ENCODE measurements at regions not wholly inside any gene's neighbourhood (a gene's known extent, or its start where the extent isn't known, plus 50 kb on each side); places are given as distances from the start of the nearest gene placed in this dataset.

DNA sequence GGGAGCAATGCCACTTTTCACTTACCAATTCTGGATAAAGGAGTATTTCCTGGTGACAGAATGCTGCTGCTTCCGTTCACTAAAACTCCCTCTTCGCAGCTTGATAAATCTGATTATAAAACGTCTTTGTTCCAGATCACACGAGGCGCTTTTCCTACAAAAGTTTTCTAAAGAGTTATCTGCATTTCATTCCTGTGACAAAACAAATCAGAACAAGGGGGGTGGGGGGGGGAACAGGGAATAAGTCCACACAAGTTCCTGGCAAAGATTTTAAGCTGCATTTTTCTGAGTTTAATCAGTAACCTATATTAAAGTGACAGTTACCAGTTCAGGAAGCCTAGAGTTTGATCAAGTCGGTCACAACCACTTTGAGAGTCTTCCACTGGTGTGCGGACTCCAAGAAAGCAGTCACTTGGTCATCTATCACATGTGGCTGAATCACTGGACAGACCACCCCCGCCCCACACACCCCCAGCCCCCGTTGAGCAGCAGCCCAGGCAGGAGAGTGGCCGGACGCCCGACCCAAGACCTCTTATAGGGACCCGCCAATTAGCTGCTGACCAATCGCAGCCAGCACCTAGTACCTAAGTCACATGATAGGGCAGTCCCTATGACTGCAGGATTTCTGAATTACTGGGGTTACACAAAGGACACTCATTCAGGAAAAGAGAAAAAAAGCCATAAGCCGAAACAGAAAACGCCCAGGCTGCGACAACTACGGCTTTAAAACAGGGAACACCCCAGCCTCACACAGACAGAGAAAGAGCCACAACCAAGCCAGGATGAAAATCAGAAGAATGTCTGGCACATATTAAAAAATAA, 569.3 kb upstream of the DIPK2B start:
- Mint-ChIP-seq H3K27ac (peak overlapping the region; percentile 76 to 93 (median 90)), H3K36me3 (no peaks in the 10 kb centered on the region), H3K9me3 (peaks cover 0 to 2% (median 0%) of the 10 kb centered on the region in 7 donors), H3K4me1 (peaks cover 42% of the 10 kb centered on the region), H3K27me3 (ENCODE audit: low read depth in 3 of 3) (peaks cover 0 to 45% (median 0%) of the 10 kb centered on the region in 3 donors), H3K4me3 (peak overlapping the region; percentile 79 to 90)
- H3K27ac ChIP-seq (ENCODE audit: low read depth in 1 of 2, low read length in 2 of 2) = peak overlapping the region in 1 of 2 donors; percentile 73
- no peaks in the 10 kb centered on the region for H3K9me3 ChIP-seq (replicated peaks in 1 of 2; ENCODE audit: control insufficient read depth in 1 of 2, insufficient read depth in 1 of 2, low read length in 2 of 2)
- H4K20me1 ChIP-seq (ENCODE audit: insufficient read depth, low read length) = no peaks in the 10 kb centered on the region
- no CpG with 5 or more reads among the region's 18 CpGs for WGBS (ENCODE audit: insufficient coverage)
- no peaks in the 10 kb centered on the region for H3K36me3 ChIP-seq (replicated peaks in 1 of 2; ENCODE audit: control insufficient read depth in 1 of 2, insufficient read depth in 2 of 2, low read length in 2 of 2)
- no peak overlapping the region for H2AFZ ChIP-seq (ENCODE audit: insufficient read depth, low read depth, low read length, poor library complexity, severe bottlenecking)
- peaks cover 38 to 47% of the 10 kb centered on the region in 2 donors for H3K4me1 ChIP-seq (ENCODE audit: control insufficient read depth in 1 of 2, insufficient read depth in 2 of 2, low read length in 2 of 2)
- peaks cover 48% of the 10 kb centered on the region for H3K79me2 ChIP-seq (ENCODE audit: insufficient read depth, low read length)
- TF ChIP-seq, protein P1, sequence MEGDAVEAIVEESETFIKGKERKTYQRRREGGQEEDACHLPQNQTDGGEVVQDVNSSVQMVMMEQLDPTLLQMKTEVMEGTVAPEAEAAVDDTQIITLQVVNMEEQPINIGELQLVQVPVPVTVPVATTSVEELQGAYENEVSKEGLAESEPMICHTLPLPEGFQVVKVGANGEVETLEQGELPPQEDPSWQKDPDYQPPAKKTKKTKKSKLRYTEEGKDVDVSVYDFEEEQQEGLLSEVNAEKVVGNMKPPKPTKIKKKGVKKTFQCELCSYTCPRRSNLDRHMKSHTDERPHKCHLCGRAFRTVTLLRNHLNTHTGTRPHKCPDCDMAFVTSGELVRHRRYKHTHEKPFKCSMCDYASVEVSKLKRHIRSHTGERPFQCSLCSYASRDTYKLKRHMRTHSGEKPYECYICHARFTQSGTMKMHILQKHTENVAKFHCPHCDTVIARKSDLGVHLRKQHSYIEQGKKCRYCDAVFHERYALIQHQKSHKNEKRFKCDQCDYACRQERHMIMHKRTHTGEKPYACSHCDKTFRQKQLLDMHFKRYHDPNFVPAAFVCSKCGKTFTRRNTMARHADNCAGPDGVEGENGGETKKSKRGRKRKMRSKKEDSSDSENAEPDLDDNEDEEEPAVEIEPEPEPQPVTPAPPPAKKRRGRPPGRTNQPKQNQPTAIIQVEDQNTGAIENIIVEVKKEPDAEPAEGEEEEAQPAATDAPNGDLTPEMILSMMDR (IDR thresholded peaks at IDR 0.05) = no peak
- peak; percentile 83 to 93 (median 85) for DNase-seq
- peak overlapping the region; percentile 64 for H3K9ac ChIP-seq (ENCODE audit: insufficient read depth, low read length, poor library complexity, severe bottlenecking)
- H3K27me3 ChIP-seq (ENCODE audit: control insufficient read depth in 2 of 2, insufficient read depth in 2 of 2, low read length in 2 of 2) = peaks cover 0 to 65% of the 10 kb centered on the region in 2 donors
- H3K4me2 ChIP-seq (replicated peaks; ENCODE audit: extremely low read depth, low read length, poor library complexity, severe bottlenecking) = peak overlapping the region; percentile 73
- intact Hi-C loops (cut with micrococcal nuclease) = loop anchor here in 1 of 2 donors (5.0 to 10.0 kb wide), 2 partner anchors 37 to 1065 kb away; partner anchors contain the start of gene RP2
- H3K4me3 ChIP-seq (replicated peaks in 1 of 3; ENCODE audit: low read depth in 2 of 3, low read length in 3 of 3) = peak overlapping the region; percentile 52 to 97 (median 76)

DNA sequence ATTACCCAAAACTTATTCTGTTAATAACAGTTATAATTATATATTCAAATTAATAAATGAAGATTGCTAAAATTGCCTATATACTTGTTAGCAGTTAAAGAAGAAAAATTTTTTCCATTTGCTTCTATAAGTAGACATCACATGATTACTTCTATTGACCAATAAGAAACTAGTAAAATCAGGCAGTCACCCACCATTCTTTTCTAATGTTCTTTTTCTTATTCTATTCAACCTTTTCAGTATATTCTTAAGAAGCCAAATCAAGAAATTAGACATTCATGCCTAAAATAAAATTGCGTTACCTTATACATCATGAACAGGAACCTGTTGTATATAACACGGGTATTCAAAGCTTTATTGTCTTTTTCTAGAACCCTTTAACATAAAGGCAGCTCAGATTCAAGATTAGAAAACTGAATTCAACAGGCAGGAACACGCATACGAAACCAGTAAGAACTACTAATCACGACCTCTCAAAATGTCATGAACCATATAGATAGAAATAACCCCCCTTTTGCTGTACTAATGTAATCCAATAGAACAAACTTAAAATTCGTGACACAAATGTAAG, 568.1 kb upstream of the DIPK2B start:
- Mint-ChIP-seq H3K27me3 (ENCODE audit: low read depth in 3 of 3) (peaks cover 0 to 41% (median 0%) of the 10 kb centered on the region in 3 donors), H3K4me1 (peaks cover 43% of the 10 kb centered on the region), H3K27ac (peak overlapping the region; percentile 76 to 93 (median 90)), H3K9me3 (peaks cover 0 to 2% (median 0%) of the 10 kb centered on the region in 7 donors), H3K36me3 (no peaks in the 10 kb centered on the region), H3K4me3 (peak overlapping the region; percentile 79 to 90)
- H2AFZ ChIP-seq (ENCODE audit: insufficient read depth, low read depth, low read length, poor library complexity, severe bottlenecking) = no peak overlapping the region
- H3K9me3 ChIP-seq (replicated peaks in 1 of 2; ENCODE audit: control insufficient read depth in 1 of 2, insufficient read depth in 1 of 2, low read length in 2 of 2) = no peaks in the 10 kb centered on the region
- H3K9ac ChIP-seq (ENCODE audit: insufficient read depth, low read length, poor library complexity, severe bottlenecking) = peak overlapping the region; percentile 64
- TF ChIP-seq, protein P1 (IDR thresholded peaks at IDR 0.05) = no peak
- H3K27me3 ChIP-seq (ENCODE audit: control insufficient read depth in 2 of 2, insufficient read depth in 2 of 2, low read length in 2 of 2) = peaks cover 0 to 59% of the 10 kb centered on the region in 2 donors
- peaks cover 57% of the 10 kb centered on the region for H3K79me2 ChIP-seq (ENCODE audit: insufficient read depth, low read length)
- intact Hi-C loops (cut with micrococcal nuclease) = no loop called here
- H4K20me1 ChIP-seq (ENCODE audit: insufficient read depth, low read length) = no peaks in the 10 kb centered on the region
- WGBS (ENCODE audit: insufficient coverage) = 0% methylated on average over 3 of the region's 6 CpGs
- H3K27ac ChIP-seq (ENCODE audit: low read depth in 1 of 2, low read length in 2 of 2) = peak overlapping the region in 1 of 2 donors; percentile 73
- peak overlapping the region; percentile 52 to 97 (median 76) for H3K4me3 ChIP-seq (replicated peaks in 1 of 3; ENCODE audit: low read depth in 2 of 3, low read length in 3 of 3)
- peaks cover 38 to 49% of the 10 kb centered on the region in 2 donors for H3K4me1 ChIP-seq (ENCODE audit: control insufficient read depth in 1 of 2, insufficient read depth in 2 of 2, low read length in 2 of 2)
- H3K36me3 ChIP-seq (replicated peaks in 1 of 2; ENCODE audit: control insufficient read depth in 1 of 2, insufficient read depth in 2 of 2, low read length in 2 of 2) = no peaks in the 10 kb centered on the region
- peak overlapping the region; percentile 73 for H3K4me2 ChIP-seq (replicated peaks; ENCODE audit: extremely low read depth, low read length, poor library complexity, severe bottlenecking)
- no peak for DNase-seq
